Activated CD4-positive, CD25-positive, alpha-beta regulatory T cell (primary cell): ENCODE measurements at regions not wholly inside any gene's neighbourhood (a gene's known extent, or its start where the extent isn't known, plus 50 kb on each side); places are given as distances from the start of the nearest gene placed in this dataset.

Experiments used
- DNase-seq, 4 experiments: peaks; one replicate each; lab custom pipeline; 2025; lab: John Stamatoyannopoulos, UW

- DNase-seq = no peak
Measured at GRCh38 chr3:124602980-124603627, 127.1 kb upstream of the UMPS start.

- DNase-seq = no peak
Measured at GRCh38 chr3:124605781-124606579, 124.3 kb upstream of the UMPS start.

- no peak for DNase-seq
Measured at GRCh38 chr3:124607163-124607562, 123.1 kb upstream of the UMPS start.

DNA sequence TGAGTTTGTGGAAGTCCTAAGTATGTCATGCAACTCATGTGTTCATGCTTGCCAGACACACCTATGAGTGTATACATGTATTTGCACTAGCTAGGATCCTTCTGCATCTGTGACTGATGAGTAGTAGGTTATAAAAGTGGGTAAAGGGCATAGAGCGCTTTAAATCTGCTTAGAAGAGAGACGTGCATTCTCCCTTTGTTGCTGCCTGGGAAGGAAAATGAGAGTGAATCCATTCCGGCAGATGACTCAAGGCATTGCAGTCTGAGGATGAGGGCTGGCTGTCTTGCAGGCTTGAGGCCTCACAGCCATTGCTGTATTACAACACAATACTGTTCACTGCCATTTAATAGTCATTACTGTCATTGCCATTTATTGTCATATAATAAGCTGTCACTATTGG is 120.8 kb upstream of the UMPS start:
- DNase-seq = no peak

GRCh38 chr3:124610130-124610529 is 120.1 kb upstream of the UMPS start:
- no peak for DNase-seq

- no peak for DNase-seq
Measured at GRCh38 chr3:124611520-124611919, 118.7 kb upstream of the UMPS start.

DNA sequence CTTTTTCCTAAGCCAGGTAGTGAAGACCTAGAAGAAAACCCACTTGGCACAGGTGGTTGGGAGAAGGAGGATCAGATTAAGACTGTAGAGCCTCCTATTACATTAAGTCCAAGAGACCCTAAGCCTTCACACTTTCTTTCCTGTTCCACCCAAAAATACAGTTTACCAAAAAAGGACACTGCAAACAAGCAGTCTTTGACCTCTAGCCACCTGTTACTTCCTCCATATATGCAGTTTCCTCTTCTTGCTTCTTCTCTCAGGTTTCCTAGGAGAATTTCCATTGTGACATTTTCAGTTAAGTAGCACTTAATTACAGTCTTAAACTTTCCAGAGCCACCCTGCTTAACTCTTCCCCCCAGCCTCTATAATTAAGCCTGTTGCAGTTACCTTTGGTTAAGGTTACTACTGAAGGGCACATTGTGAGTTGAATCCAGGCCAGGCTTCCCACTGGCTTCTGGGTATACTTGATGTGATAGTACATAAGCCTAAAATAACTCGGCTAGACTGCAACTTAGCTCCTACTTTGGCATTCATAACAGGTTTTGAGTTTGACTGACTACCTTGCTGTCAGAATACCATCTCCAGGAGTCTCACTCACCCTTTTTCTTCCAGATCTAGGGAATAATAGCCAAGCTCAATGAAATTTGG is 114.2 kb upstream of the UMPS start:
- DNase-seq = no peak

DNA sequence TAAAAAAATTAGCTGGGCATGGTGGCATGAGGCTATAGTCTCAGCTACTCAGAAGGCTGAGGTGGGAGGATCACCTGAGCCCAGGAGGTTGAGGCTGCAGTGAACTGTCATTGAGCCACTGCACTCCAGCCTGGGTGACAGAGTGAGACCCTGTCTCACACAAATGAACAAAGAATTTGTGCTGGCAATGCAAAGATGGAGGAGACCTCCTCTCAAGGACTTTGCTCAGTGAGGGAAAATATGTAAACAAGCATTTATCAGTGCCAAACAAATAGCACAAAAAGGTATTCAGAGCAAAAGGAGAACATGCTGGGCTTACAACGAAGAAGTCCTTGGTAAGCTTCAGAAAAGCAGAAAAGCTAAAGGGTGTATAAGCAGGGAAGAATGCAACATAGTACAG is 113.1 kb upstream of the UMPS start:
- DNase-seq = no peak

GRCh38 chr3:124619887-124620599 is 110.2 kb upstream of the UMPS start:
- no peak for DNase-seq

GRCh38 chr3:124620600-124621063 is 109.6 kb upstream of the UMPS start:
- DNase-seq = no peak

DNA sequence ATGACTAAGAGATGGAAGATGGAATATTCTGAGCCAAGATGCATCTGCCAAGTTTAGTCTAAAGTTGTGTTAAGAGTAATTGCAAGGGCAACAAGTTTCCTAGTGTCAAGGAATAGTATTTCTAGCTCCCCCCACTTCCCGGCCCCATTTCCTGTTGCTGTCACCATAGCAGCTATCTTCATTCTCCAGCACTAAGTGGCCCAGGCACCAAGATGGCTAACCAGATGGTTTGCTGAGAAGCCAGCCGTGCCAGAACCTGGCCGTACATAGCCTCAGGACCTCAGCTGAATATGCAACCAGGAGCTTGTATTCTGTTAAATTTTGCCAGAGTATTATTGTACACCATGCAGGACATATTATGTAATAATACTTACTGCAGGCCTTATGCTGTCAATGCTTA is 108.8 kb upstream of the UMPS start:
- no peak for DNase-seq

DNA sequence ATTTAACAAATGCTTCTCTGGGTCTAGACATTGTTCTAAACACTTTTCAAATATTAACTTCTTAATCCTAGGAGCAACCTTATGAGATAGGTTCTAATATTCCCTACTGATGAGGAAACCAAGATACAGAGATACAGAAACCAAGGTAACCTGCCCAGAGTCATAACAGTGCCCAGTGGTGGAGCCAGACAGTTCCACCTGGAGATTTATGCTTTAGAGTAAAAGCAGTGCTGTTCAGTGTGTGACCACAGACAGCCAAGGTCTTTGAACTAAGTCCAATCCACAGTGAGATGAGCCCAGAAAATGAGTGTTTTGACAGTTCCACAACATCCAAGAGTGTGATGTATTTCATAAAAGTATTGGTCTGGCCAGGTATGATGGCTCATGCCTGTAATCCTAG is 105.2 kb upstream of the UMPS start:
- no peak for DNase-seq

- DNase-seq = no peak
Measured at GRCh38 chr3:124627501-124627908, 102.7 kb upstream of the UMPS start.

GRCh38 chr3:124628863-124629262 is 101.4 kb upstream of the UMPS start:
- no peak for DNase-seq

DNA sequence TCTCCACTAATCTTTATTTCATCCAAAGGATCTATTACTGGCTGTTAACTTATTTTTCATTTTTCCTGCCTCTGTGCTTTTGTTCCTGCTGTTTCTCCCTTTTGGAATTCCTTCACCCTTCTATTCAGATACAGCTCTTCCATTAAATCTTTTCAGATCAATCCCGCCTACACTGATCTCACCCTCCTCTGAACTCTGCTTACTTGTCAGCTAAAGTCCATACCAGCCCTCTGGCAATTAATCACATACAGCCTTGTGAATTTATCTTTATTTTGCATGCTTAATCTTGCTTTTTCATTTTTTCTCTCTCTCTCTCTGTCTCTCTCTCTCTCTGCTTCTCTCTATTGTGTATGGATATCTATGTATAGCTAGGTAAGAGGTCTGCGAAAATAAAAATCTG is 100.8 kb upstream of the UMPS start:
- no peak for DNase-seq

- no peak for DNase-seq
Measured at GRCh38 chr3:124630960-124631359, 99.3 kb upstream of the UMPS start.

- DNase-seq = no peak
Measured at GRCh38 chr3:124631727-124632126, 98.5 kb upstream of the UMPS start.

DNA sequence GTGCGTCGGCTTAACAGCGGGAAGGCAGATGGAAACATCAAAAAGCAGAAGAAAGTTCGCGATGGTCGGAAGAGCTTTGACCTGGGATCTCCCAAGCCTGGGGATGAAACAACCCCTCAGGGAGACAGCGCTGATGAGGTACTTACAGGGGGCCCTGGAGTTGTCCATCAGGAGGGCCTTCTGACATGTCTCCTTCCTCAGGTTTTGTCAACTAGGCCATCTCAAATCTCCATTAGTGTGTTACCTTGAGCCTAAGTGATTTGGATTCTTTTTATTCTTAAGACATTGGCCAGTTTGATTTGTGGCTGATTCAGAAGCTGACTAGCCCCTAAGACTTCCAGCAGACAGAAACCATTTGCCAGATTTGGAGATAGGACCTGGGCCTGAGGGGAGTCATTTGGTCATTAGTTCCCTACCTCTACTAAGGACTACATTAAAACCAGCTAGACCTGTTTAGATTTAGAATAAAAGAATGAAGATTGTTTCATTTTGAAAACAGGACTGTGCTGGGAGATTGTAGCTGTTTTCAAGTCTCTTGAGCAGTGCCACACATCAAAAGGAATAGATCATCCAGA is 97.6 kb upstream of the UMPS start:
- DNase-seq = no peak

GRCh38 chr3:124633524-124633923 is 96.7 kb upstream of the UMPS start:
- DNase-seq = no peak

- no peak for DNase-seq
Measured at GRCh38 chr3:124634210-124635168, 95.8 kb upstream of the UMPS start.

GRCh38 chr3:124635169-124635539 is 95.1 kb upstream of the UMPS start:
- no peak for DNase-seq
